Left kidney (tissue), 1 donor: ENCODE measurements at regions not wholly inside any gene's neighbourhood (a gene's known extent, or its start where the extent isn't known, plus 50 kb on each side); places are given as distances from the start of the nearest gene placed in this dataset.
"Not testable (repeated sequence)": the region's sequence is repeated elsewhere in the genome, so short reads cannot be mapped to it uniquely, and the experiment has no call there.

Experiments
- DNase-seq: peaks from one replicate; pipeline ENCODE4 v3.0.0-alpha.2; 2013

- DNase-seq = no peak
Measured at GRCh38 chrX:18003876-18004275, 142.8 kb upstream of the RAI2 start.

- no peak for DNase-seq
Measured at GRCh38 chrX:18002791-18003190, 141.7 kb upstream of the RAI2 start.

- DNase-seq = no peak
Measured at GRCh38 chrX:17994429-17994828, 133.3 kb upstream of the RAI2 start.

- no peak for DNase-seq
Measured at GRCh38 chrX:17993062-17993461, 132.0 kb upstream of the RAI2 start.

- DNase-seq = no peak
Measured at GRCh38 chrX:17990532-17990931, 129.4 kb upstream of the RAI2 start.

GRCh38 chrX:17987783-17988182, 126.7 kb upstream of the RAI2 start:
- no peak for DNase-seq

- DNase-seq = no peak
Measured at GRCh38 chrX:17986977-17987376, 125.9 kb upstream of the RAI2 start.

- DNase-seq = no peak
Measured at GRCh38 chrX:17986440-17986839, 125.3 kb upstream of the RAI2 start.

GRCh38 chrX:17984415-17984814, 123.3 kb upstream of the RAI2 start:
- DNase-seq = no peak

- DNase-seq = no peak
Measured at GRCh38 chrX:17983389-17983788, 122.3 kb upstream of the RAI2 start.

- DNase-seq = no peak
Measured at GRCh38 chrX:17977696-17978095, 116.6 kb upstream of the RAI2 start.

GRCh38 chrX:17976955-17977354, 115.9 kb upstream of the RAI2 start:
- DNase-seq = no peak

GRCh38 chrX:17975349-17975748, 114.3 kb upstream of the RAI2 start:
- DNase-seq = not testable (repeated sequence)

- no peak for DNase-seq
Measured at GRCh38 chrX:17968367-17968766, 107.3 kb upstream of the RAI2 start.

- no peak for DNase-seq
Measured at GRCh38 chrX:17967888-17968287, 106.8 kb upstream of the RAI2 start.

- DNase-seq = no peak
Measured at GRCh38 chrX:17964871-17965270, 103.8 kb upstream of the RAI2 start.

GRCh38 chrX:17960891-17961290, 99.8 kb upstream of the RAI2 start:
- no peak for DNase-seq

GRCh38 chrX:17944833-17945497, 83.9 kb upstream of the RAI2 start:
- DNase-seq = no peak

GRCh38 chrX:17941171-17941570, 80.1 kb upstream of the RAI2 start:
- DNase-seq = not testable (repeated sequence)

GRCh38 chrX:17939724-17940123, 78.6 kb upstream of the RAI2 start:
- DNase-seq = no peak

GRCh38 chrX:17933856-17934255, 72.8 kb upstream of the RAI2 start:
- DNase-seq = no peak

- DNase-seq = no peak
Measured at GRCh38 chrX:17932781-17933180, 71.7 kb upstream of the RAI2 start.

- DNase-seq = no peak
Measured at GRCh38 chrX:17931855-17932254, 70.8 kb upstream of the RAI2 start.

GRCh38 chrX:17930850-17931249, 69.8 kb upstream of the RAI2 start:
- DNase-seq = no peak

GRCh38 chrX:17923546-17923945, 62.4 kb upstream of the RAI2 start:
- DNase-seq = no peak
